Breast epithelium (tissue), 4 donors: ENCODE measurements at regions not wholly inside any gene's neighbourhood (a gene's known extent, or its start where the extent isn't known, plus 50 kb on each side); places are given as distances from the start of the nearest gene placed in this dataset.

Experiments
- DNase-seq, 2 donors: peaks; one replicate each; pipeline ENCODE4 v3.0.0-alpha.2; 2019; ENCODE audit warnings: low spot score in 2 of 2
- H3K27ac ChIP-seq, 2 donors: fragments of 200-600 bp; sonication (generic) in 1 of 2; one replicate each; pipeline ENCODE4 v1.5.1; 2016 to 2019; ENCODE audit warnings: mild to moderate bottlenecking in 1 of 2
- H3K27me3 ChIP-seq, 2 donors: fragments of 200-600 bp; sonication (generic) in 1 of 2; one replicate each; pipeline versions ENCODE4 v1.5.1 to v1.6.0; 2017 to 2019; ENCODE audit warnings: control low read depth in 1 of 2, mild to moderate bottlenecking in 1 of 2
- H3K36me3 ChIP-seq: fragments of 200-600 bp; one replicate; pipeline ENCODE4 v1.5.1; 2019
- H3K4me1 ChIP-seq, 2 donors: fragments of 200-600 bp; sonication (generic); one replicate each; pipeline ENCODE4 v1.5.1; 2016 to 2019; ENCODE audit warnings: control low read depth in 1 of 2
- H3K4me3 ChIP-seq, 3 donors: fragments of 200-600 bp; sonication (generic); 1 replicate in 2 of 3; 2 replicates in 1 of 3; pipeline ENCODE4 v1.5.1; 2016 to 2019; ENCODE audit warnings: mild to moderate bottlenecking in 3 of 3, moderate library complexity in 2 of 3
- H3K9me3 ChIP-seq, 2 donors: fragments of 200-600 bp; sonication (generic) in 1 of 2; one replicate each; pipeline ENCODE4 v1.5.1; 2016 to 2019; ENCODE audit warnings: control low read depth in 1 of 2
- CTCF ChIP-seq, 3 donors: fragments of 450-650 bp; IDR thresholded peaks; one replicate each; pipeline ENCODE4 v1.5.1; 2016 to 2017; ENCODE audit warnings: antibody characterized with exemption in 3 of 3, mild to moderate bottlenecking in 3 of 3, moderate library complexity in 3 of 3
- POLR2A ChIP-seq: fragments of 450-650 bp; IDR thresholded peaks from one replicate; pipeline ENCODE4 v1.6.1; 2016; ENCODE audit warnings: antibody characterized with exemption, mild to moderate bottlenecking, moderate library complexity
- POLR2AphosphoS5 ChIP-seq, 3 donors: sonication (generic); formaldehyde crosslinking; IDR thresholded peaks; one replicate each; pipeline ENCODE4 v1.6.1; 2017; ENCODE audit warnings: antibody characterized with exemption in 3 of 3
- intact Hi-C: fragments of 100-400 bp; cut with DNase I; formaldehyde crosslinking; loops from one replicate; pipeline ENCODE4 v1.15.1; 2023; ENCODE audit warnings: low total_unique reads

GRCh38 chr1:204736836-204737235 lies 51.3 kb upstream of the LRRN2 start:
- no peak overlapping the region for H3K27ac ChIP-seq
- no peak for DNase-seq
- H3K27me3 ChIP-seq, result no peaks in the 10 kb centered on the region
- no peaks in the 10 kb centered on the region for H3K4me1 ChIP-seq
- intact Hi-C loops, result no loop called here
- H3K4me3 ChIP-seq, result no peak overlapping the region
- no peaks in the 10 kb centered on the region for H3K9me3 ChIP-seq
- no peaks in the 10 kb centered on the region for H3K36me3 ChIP-seq
- no peak for TF ChIP-seq POLR2AphosphoS5 (IDR thresholded peaks at IDR 0.05)
- TF ChIP-seq POLR2A, result no peak
- no peak for TF ChIP-seq CTCF (IDR thresholded peaks at IDR 0.05)

GRCh38 chr1:204738506-204738905 lies 53.0 kb upstream of the LRRN2 start:
- H3K27ac ChIP-seq, result no peak overlapping the region
- H3K4me3 ChIP-seq, result no peak overlapping the region
- no peaks in the 10 kb centered on the region for H3K9me3 ChIP-seq
- DNase-seq, result no peak
- no peaks in the 10 kb centered on the region for H3K27me3 ChIP-seq
- H3K36me3 ChIP-seq, result no peaks in the 10 kb centered on the region
- intact Hi-C loops, result no loop called here
- H3K4me1 ChIP-seq, result no peaks in the 10 kb centered on the region
- no peak for TF ChIP-seq POLR2AphosphoS5 (IDR thresholded peaks at IDR 0.05)
- no peak for TF ChIP-seq CTCF (IDR thresholded peaks at IDR 0.05)
- TF ChIP-seq POLR2A, result no peak

- Histone ChIP-seq H3K9me3 (no peaks in the 10 kb centered on the region), H3K27ac (no peak overlapping the region), H3K4me1 (no peaks in the 10 kb centered on the region), H3K4me3 (no peak overlapping the region), H3K27me3 (no peaks in the 10 kb centered on the region), H3K36me3 (no peaks in the 10 kb centered on the region)
- no peak for DNase-seq
- intact Hi-C loops, result no loop called here
- no peak for TF ChIP-seq POLR2A
- no peak for TF ChIP-seq POLR2AphosphoS5 (IDR thresholded peaks at IDR 0.05)
- TF ChIP-seq CTCF (IDR thresholded peaks at IDR 0.05), result no peak
These were observed 54.8 kb upstream of the LRRN2 start for GRCh38 chr1:204740354-204740753.

- H3K4me3 ChIP-seq, result no peak overlapping the region
- H3K27me3 ChIP-seq, result no peaks in the 10 kb centered on the region
- intact Hi-C loops, result no loop called here
- no peak overlapping the region for H3K27ac ChIP-seq
- no peaks in the 10 kb centered on the region for H3K4me1 ChIP-seq
- no peaks in the 10 kb centered on the region for H3K9me3 ChIP-seq
- TF ChIP-seq POLR2A (no peak), CTCF (IDR thresholded peaks at IDR 0.05) (no peak), POLR2AphosphoS5 (IDR thresholded peaks at IDR 0.05) (no peak)
- DNase-seq, result no peak
- H3K36me3 ChIP-seq, result no peaks in the 10 kb centered on the region
These were observed 55.9 kb upstream of the LRRN2 start for GRCh38 chr1:204741440-204741839.

GRCh38 chr1:204742676-204743251 lies 57.2 kb upstream of the LRRN2 start:
- DNase-seq, result no peak
- no peak for TF ChIP-seq CTCF (IDR thresholded peaks at IDR 0.05)
- no peak for TF ChIP-seq POLR2AphosphoS5 (IDR thresholded peaks at IDR 0.05)
- no peak for TF ChIP-seq POLR2A

More at GRCh38 chr1:204742676-204743251, 57.2 kb upstream of the LRRN2 start:
- H3K9me3 ChIP-seq, result no peaks in the 10 kb centered on the region
- no peaks in the 10 kb centered on the region for H3K36me3 ChIP-seq
- H3K27ac ChIP-seq, result no peak overlapping the region
- no peaks in the 10 kb centered on the region for H3K27me3 ChIP-seq
- intact Hi-C loops, result no loop called here
- H3K4me1 ChIP-seq, result no peaks in the 10 kb centered on the region
- no peak overlapping the region for H3K4me3 ChIP-seq
